IPS DF 19.7 (cell line): ENCODE measurements at regions not wholly inside any gene's neighbourhood (a gene's known extent, or its start where the extent isn't known, plus 50 kb on each side); places are given as distances from the start of the nearest gene placed in this dataset.
A peak's percentile ranks its signal among the peaks of the same experiment; 100 is the strongest.
"Not testable (repeated sequence)": the region's sequence is repeated elsewhere in the genome, so short reads cannot be mapped to it uniquely, and the experiment has no call there.

Source experiments
- DNase-seq: peaks from one replicate; pipeline ENCODE4 v3.0.0-alpha.2; 2013; ENCODE audit warnings: low read depth, low spot score

DNA sequence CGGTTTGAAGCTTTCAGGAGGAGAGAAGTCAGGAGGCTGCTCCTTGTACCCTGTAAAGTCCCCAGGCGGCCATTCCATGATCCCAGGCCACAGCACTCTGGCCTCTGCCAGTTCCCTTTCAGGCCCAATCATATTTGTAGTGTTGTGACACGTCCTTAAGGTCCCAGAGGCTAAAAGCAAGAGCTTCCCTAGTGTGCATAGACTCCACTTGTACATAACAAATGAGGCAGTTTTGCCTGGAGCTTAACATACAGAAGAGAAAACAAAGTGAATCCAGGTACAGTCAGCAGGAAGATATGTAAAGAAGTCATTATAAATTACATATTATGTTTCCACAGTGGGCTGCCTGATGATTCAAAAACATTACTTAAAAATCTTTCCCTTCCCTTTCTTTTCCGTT is 81.1 kb upstream of the RPH3A start:
- DNase-seq = no peak

DNA sequence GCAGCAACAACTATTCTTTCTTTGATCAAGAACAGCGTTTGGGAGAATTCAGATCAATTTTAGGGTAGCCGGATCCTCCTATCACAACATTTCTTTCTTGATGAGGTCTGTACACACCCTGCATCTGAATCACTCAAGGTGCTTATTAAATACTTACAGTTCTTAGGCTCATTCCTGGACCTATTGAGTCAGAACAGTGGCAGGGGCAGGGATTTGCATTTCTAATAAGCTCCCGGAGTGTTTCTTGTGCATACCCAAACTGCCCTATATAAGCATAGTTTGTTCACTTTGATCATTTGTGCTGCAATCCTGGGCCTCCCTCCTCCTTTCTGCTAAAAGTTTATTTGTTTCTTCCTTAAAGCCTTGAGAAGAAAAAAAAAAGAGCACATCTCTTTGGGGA is 80.5 kb upstream of the RPH3A start:
- no peak for DNase-seq

DNA sequence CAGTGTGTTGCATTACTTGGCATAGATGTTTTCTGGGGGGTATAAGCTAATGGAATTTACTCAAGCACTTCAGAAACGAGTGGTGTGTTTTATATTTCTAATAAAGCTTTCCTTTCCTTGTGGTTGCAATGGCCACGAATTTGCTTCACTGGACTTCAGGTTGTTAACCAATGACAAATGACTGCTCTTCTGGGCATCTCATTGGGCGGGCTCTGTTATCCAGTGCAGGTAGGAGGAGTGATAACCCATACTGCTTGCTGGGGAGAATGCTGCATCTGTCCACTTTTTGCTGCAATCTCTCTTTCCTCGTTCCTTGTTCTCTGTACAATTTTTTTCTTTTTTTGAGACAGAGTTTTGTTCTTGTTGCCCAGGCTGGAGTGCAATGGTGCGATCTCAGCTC is 80.0 kb upstream of the RPH3A start:
- no peak for DNase-seq

DNA sequence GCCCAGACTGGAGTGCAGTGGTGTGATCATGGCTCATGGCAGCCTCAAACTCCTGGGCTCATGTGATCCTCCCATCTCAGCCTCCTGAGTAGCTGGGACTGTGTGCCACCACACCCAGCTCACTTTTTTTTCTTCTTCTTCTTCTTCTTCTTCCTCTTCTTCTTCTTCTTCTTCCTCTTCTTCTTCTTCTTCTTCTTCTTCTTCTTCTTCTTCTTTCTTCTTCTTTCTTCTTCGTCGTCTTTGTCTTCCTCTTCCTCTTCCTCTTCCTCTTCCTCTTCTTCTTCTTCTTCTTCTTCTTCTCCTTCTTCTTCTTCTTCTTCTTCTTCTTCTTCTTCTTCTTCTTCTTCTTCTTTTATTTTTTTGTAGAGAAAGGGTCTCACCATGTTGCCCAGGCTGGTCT is 78.8 kb upstream of the RPH3A start:
- DNase-seq = not testable (repeated sequence)

DNA sequence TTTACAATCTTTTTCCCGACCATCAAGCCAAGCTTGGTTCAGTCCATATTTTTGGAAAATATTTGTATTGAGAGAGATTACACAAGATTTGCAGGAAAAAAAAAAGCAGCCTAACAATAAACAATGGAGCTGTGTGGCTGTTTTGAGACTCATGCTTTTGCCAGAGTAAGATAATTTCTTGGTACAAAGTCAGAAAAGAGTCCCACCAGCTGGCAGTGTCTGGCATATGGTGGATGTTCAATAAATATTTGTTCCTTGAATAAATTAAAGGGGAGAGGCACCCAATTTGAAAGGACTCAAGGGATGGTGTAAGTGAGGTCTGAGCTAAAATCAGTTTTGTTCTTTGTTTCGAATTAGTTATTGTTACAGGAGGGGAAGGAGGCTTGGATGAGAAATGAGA is 78.1 kb upstream of the RPH3A start:
- no peak for DNase-seq

DNA sequence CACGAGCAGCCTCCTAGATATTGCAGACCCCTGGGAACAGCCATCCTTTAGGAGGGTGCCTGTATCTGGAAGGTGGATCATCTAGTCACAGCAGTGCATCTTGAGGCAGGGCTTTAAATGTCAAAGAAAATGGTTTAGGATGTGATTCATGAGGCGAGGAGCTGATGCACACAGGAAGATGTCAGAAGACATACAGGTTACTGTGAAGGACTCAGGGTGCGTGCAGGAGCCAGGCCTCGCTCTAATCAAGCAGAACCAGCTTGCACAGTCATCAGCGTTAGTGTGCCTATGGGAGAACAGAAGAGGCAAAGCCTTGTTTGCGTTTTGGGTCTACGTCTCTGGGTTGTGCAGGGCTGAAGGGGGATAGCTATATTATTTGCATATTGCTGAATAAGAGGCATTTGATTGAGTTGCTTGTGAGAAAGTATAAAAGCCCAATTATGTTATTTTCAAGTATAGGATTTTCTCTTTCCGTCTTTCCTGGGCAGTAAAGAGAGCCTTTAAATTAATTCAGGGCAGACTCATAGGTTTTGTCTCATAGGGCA is 77.3 kb upstream of the RPH3A start:
- no peak for DNase-seq

DNA sequence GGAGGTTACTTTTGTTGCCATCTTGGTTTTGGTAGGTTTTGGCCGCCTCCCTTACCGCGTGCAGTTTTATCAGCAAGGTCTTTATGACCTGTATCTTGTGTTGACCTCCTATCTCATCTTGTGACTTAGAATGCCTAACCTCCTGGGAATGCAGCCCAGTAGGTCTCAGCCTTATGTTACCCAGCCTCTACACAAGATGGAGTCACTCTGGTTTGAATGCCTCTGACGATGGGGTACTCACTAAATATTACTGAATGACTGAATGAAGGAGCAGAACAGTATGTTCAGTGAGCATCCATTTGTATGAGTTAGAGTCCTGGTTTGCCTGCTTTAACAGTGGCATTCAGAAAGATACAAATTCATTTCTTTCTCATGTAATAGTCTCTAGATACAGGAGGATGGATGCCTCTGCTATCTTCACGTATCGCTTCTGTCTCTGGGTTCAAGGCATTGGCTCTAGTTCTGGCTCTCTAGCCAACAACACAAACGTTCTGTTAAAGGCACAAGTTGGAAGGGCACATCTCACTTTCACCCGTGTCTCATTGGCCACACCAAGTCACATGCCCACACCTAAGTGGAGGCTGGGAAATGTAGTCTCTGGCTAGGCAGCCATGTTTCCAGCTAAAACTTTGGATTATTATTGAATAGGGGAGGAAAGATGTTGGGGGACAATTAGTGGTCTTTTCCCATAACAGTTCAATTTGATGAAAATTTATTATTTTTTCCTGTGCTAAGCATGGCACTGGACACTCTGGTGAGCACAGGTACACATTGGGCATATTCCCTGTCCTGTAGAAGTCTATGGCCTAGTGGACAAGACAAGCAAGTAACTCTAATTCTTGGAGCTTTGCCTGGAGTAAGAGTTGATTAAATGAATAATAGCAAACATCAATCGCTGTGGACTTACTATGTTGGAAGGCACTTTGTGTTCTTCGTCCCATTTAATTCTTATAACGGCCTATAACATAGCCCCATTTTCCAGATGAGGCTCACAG is 75.2 kb upstream of the RPH3A start:
- DNase-seq = peak; percentile 45

DNA sequence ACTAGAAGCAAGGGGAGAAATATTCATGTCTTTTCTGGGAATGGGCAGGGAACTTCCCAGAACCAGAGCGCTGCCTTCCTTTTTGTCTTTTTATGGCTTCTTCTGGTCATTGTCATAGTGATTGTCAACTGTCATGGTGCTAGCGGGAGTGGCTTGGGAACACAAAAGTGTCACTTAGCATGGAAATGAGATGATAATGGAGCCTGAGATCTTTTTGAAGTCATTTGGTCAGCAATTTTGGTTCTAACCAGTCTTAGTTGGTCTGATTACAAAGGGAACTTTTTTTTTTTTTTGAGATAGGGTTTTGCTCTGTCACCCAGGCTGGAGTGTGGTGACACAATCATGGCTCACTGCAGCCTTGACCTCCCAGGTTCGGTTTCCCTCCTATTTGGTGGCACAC is 62.7 kb upstream of the RPH3A start:
- DNase-seq = no peak

DNA sequence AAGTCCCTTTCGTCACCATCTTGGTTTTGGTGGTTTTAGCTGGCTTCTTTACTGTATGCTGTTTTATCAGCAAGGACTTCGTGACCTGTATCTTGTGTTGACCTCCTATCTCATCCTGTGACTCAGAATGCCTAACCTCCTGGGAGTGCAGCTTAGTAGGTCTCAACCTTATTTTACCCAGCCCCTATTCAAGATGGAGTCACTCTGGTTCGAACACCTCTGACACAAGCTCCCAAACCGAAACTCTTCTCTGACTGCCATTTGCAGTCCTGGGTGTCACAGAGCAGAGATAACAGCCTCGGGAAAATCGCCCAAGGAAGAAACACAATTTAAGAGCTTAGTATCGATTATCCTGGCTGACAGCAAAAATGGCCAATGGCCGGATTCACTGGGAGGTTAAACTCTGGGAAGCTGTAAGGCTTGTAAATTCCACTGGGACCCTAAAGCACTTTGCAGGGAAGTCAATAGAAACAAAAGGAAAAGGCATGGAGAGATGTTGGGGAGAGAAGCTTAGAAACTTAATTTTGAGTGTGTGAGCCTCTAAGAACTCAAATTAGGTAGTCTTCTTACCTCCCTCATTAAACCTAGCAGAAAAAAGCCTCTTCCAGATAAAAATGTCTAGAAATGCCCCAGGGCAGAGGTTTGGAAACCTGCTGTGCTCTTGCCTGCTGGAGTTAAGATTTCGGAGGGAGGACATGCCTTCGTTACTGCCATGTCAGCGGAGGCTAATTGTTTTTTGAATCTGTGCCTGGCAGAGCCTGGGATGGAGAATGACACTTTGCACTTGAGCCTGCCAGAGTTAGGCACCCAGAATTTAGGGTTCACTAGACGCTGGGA is 56.5 kb upstream of the RPH3A start:
- no peak for DNase-seq

DNA sequence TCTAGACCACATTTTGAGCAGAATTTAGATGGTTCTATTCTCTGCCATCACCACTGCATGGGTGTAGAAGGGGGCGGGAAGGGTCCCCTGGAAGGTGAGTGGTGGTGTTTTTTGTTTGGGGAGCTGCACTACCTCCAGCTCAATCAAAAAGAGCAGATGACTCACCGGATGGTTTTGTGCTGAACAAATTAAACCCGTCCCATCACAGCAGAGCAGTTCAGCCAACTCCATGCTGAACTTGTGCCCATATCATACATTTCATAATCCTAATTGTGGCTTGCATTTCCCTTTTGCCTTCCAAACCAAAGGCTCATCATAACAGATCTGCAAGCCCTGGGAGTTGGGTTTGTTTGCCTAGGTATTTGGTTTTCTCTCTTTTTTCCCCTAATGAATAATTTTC is 53.0 kb upstream of the RPH3A start:
- no peak for DNase-seq

DNA sequence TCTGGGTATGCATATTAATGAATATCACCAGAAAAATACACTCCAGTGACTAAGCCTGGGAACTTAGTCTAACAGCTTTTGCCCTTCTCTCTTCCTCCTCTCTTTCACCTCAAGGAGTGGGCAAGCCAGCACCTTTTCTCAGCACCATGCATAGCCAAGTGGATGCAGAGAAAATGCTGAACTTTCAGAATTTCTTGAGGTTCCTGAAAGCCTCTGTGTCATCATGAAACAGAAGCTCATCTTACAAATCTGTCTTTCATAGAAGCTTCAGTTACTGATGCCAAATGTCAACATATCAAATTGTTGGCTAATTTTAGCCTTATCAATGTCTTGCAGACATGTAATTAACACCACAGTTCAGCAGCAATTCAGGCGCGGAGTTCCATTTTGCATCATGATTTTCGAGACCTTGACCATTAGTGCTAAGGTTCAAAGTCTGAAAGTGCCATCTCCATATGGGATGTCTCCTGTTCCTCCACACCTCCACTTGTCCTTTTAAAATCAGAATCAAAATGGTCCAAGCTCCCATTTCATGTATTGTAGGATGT is 51.1 kb upstream of the RPH3A start:
- no peak for DNase-seq

DNA sequence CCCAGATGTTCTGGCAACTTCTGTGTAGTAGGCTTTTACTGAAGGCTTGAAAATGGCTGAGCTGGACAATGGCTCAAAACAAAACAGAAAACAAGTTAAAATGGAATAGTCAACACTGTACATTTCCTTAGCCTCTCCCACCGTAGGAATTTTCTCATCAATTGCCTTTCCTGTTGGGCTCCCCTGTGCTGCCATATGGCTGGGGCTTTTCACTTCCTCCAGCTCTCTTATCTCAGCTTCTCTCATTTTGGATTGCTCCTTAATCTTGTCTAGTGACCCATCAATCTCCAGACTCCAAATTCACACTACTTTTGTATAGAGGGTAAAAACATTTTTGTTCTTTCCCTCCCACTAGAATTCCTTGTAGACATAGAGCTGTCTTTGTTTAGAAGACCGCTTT is 50.4 kb upstream of the RPH3A start:
- DNase-seq = no peak
